OCI-LY3 (cell line): ENCODE measurements at regions not wholly inside any gene's neighbourhood (a gene's known extent, or its start where the extent isn't known, plus 50 kb on each side); places are given as distances from the start of the nearest gene placed in this dataset.
"Not testable (repeated sequence)": the region's sequence is repeated elsewhere in the genome, so short reads cannot be mapped to it uniquely, and the experiment has no call there.

Source experiments
- CTCF ChIP-seq: fragments of 200-600, 300-600 bp; sonication (generic); IDR thresholded peaks from 2 replicates; pipeline ENCODE4 v1.5.1; 2014; ENCODE audit warnings: antibody characterized with exemption, low read length, low read depth
- EZH2phosphoT487 ChIP-seq: fragments of 200-600 bp; shearing (Covaris generic); IDR thresholded peaks from 2 replicates; pipeline ENCODE4 v1.6.1; 2018; ENCODE audit warnings: antibody characterized with exemption, mixed run types, low read depth

DNA sequence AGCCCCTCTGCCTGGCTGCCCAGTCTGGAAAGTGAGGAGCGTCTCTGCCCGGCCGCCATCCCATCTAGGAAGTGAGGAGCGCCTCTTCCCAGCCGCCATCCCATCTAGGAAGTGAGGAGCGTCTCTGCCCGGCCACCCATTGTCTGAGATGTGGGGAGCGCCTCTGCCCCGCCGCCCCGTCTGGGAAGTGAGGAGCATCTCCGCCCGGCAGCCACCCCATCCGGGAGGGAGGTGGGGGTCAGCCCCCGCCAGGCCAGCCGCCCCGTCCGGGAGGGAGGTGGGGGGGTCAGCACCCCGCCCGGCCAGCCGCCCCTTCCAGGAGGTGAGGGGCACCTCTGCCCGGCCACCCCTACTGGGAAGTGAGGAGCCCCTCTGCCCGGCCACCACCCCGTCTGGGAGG is 175.1 kb upstream of the KYNU start:
- TF ChIP-seq CTCF, EZH2phosphoT487: not testable (repeated sequence)
